Loucy (cell line): ENCODE measurements at regions not wholly inside any gene's neighbourhood (a gene's known extent, or its start where the extent isn't known, plus 50 kb on each side); places are given as distances from the start of the nearest gene placed in this dataset.

Experiments used
- CTCF ChIP-seq: fragments of 200-600 bp; sonication (generic); conservative IDR thresholded peaks from 2 replicates; pipeline ENCODE4 v1.5.1; 2014; ENCODE audit warnings: mild to moderate bottlenecking, antibody characterized with exemption, low read length
- EZH2phosphoT487 ChIP-seq: fragments of 200-600 bp; IDR thresholded peaks from 2 replicates; pipeline ENCODE4 v1.6.1; 2018; ENCODE audit warnings: antibody characterized with exemption, mild to moderate bottlenecking, moderate library complexity, borderline replicate concordance

DNA sequence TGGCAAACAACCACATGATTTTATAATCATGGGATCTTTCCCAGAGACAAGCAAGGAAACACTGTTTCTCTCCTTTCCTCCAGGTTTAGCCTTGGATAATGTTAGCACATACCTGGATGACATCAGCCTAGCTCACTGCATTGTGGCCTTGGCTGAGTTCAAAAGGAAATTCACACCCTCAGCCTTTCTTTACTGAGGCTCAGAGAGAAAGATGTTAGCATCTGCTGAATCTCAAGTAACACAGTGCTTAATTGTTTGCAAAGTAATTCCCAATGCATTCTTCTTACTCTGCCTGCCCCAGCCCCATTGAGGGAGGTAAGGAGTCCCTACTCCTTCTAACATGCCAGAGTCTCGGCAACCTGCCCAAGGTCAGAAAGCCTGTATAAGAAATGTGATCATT lies 432.2 kb upstream of the LMCD1 start:
- TF ChIP-seq CTCF (no peak), EZH2phosphoT487 (no peak)
